ENCODE measurements at regions not wholly inside any gene's neighbourhood (a gene's known extent, or its start where the extent isn't known, plus 50 kb on each side); places are given as distances from the start of the nearest gene placed in this dataset.
"Not testable (repeated sequence)": the region's sequence is repeated elsewhere in the genome, so short reads cannot be mapped to it uniquely, and the experiment has no call there.

GRCh38 chr5:77908787-77909186, 132.6 kb upstream of the TBCA start:
- no peak for DNase-seq

DNA sequence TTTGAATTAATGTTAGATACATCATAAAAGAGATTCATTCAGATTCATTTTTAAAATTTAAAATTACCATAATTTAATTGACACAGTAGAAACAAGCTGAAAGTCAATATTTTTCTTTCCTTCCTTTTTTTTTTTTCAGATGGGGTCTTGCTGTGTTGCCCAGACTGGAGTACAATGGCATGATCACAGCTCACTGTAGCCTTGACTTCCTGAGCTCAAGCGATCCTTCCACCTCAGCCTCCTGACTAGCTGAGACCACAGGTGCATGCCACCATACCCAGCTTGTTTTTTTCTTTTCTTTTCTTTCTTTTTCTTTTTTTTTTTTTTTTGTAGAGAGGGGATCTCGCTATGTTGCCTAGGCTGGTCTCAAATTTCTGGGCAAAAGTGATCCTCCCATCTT, 131.6 kb upstream of the TBCA start:
- DNase-seq = no peak

DNA sequence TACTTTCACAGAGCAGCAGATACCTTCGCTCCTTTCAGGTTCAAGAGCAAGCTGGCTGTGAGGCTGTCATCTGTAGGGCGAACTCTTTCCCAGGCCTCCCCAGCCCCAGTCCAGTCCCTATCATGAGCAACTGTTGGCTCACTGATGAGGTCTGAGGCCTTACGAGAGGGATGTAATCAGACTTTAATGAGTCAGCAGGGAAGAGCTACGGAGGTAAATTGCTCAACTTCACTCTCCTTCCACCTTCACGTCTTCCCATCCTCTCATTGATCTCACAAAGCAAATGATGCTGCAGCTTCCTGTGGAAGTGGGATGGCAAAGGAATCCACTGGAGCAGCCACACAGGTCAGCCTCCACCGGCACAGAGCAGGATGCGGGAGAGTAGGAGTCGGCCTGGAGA, 130.7 kb upstream of the TBCA start:
- peak; percentile 62 for DNase-seq

GRCh38 chr5:77904362-77904761, 128.2 kb upstream of the TBCA start:
- no peak for DNase-seq

GRCh38 chr5:77900691-77901090, 124.6 kb upstream of the TBCA start:
- no peak for DNase-seq

DNA sequence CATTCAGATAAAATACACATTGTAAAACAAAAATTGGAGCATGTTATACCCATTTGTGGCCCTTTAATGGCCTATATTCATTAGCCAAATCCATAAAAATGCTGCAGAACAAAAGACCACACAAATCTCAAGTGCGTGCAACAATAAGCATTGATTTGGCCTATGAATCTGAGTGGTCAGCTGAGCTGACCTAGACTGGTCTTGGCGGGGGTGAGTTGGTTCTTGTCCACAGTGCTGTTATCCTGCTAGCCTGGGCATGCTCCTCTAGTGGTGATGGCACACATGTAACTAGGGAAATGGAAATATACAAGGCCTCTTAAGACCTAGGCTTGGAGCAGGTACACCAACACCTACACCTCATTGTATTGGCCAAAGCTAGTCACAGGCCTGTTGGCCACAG, 122.2 kb upstream of the TBCA start:
- DNase-seq = no peak

- DNase-seq = no peak
These were observed 120.2 kb upstream of the TBCA start for GRCh38 chr5:77896338-77896737.

DNA sequence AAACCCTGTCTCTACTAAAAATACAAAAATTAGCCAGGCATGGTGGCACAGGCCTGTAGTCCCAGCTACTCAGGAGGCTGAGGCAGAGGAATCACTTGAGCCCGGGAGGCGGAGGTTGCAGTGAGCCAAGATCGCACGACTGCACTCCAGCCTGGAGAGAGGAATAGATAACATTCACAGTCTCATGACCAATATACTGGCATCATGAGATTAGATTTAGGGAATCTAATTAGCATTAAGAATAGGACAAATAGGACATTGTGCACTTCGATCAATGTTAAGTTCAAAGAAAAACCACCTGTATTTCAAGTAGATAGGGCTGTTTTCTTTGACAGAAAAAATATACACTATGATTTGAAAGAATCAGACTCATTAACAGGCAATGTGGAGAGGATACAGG, 118.0 kb upstream of the TBCA start:
- DNase-seq = not testable (repeated sequence)

DNA sequence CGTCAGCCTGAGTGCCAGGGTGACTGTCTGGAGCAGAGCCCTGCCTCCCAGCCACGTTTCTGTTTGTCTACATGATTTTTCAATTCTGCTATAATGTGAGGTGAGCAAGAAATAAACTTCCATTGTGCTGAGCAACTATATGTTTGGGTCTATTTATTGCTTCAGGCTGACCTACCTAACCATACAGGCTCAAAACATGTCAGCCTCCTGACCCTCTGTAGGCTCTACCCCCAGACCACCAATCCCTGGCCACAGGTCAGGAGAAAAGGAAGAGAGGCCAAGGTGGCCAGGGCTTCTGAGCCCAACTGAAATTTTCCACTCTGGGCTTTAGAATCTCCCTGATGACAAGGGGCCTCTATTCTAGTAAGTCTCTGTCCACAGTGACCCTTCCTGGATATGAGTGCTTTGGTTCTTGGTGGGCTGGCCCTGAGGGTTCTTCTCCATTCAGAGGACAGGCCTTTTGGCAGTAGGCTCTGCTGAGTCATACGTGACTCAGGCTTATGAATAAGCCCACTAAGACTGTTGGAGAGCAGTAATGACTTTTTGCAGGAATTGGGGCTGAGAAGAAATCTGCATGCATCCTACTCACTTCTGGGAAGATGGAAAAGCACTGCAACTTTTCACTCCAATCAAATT, 117.2 kb upstream of the TBCA start:
- peak; percentile 94 for DNase-seq

DNA sequence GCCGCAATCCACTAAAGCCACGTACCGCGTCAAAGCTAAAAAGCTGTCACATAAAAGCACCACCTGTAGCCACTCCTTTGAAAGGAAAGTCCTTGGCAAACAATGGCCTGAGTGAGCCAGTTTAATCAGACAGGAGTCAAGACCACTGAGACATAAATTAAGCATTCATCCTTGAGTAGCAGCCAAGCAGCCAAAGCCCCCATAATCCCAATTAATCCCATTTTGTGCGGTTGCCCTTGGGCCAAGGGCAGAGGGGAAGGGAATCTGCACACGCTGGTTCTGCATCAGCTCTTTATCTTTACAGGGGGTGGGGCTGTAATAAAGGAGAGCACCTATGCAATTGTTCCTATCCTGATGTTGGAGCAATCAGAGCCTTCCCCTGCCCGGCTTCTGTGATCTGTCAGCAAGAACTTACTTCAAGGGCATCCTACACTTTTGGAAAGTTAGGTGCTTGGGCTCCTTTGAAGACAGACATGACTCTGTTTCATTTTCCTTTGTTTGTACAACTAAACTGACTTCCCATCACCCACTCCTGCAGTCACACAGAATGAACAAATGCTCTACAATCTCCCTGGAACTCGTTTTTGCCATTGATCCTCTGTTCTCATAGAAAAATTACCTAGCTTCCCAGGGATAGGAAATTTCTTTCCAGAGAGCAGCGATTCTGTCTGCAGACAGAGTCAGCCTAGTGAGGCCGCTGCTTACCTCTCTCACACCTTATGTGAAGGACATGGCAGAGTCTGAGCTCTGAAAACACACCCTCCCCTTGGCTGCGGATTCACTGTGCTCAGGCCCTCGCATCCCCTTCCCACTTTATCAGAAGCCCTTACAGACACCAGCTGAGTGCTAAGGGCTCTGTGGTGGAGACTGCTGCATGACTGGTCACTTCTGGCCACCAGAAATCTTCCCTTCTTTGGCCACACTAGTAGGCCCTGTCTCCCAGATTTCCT, 116.2 kb upstream of the TBCA start:
- no peak for DNase-seq

GRCh38 chr5:77885519-77885918, 109.4 kb upstream of the TBCA start:
- no peak for DNase-seq

- peak; percentile 81 for DNase-seq
These were observed 106.6 kb upstream of the TBCA start for GRCh38 chr5:77882670-77883257.

DNA sequence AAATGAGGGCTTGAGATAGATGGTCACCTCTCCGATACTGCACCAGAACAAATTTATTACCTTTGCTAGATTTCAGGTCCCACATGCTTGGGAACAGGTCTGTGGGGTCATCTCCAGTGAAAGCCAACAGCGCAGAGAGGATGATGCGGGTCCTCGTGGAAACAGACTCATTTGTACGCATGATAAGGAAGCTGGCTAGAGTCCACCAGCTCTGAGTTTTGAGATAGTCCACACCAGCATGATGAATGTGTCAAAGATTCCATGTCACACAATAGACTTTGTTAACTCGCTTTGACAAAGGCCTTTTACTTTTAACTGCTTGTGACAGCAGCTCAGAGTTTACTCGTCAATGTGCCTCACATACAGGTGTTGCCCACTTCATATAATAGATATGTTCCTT, 105.4 kb upstream of the TBCA start:
- DNase-seq = no peak

DNA sequence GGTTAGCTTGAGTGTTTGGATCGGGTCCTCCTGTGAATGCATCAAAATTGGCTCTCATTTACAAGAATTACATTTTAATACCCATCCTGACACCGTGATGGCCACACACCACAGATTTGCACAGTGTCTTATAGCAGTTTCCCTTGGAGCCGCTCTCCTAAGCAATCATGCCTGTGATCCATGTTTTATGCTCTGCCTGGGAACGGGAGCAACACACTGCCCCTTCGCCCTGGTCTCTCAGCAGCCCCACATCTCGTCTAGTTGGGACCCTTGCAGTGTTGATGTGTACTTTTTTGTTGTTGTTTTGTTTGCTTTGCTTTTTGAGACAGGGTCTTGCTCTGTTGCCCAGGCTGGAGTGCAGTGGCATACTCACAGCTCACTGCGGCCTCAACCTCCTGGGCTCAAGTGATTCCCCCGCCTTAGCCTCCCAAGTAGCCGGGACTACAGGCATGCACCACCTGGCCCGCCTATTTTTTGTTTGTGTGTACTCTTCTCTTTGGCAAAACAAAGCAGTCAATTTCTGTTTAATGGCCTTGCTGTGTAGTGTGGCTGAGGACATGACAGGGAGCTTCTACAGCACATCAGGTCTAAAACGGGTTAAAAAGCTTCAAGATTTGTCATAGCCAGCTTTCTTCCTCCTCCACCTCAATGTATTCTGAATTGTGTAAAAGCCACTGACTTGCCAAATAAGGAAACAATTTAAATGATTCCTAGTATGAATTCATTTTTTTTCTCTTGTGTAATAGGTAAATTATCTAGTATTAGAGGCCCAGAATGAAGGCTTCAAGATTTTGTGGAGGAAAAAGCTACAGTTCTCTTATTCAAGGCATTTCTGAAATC, 101.6 kb upstream of the TBCA start:
- no peak for DNase-seq

- no peak for DNase-seq
These were observed 100.8 kb upstream of the TBCA start for GRCh38 chr5:77876862-77877502.

GRCh38 chr5:77876316-77876715, 100.2 kb upstream of the TBCA start:
- no peak for DNase-seq

DNA sequence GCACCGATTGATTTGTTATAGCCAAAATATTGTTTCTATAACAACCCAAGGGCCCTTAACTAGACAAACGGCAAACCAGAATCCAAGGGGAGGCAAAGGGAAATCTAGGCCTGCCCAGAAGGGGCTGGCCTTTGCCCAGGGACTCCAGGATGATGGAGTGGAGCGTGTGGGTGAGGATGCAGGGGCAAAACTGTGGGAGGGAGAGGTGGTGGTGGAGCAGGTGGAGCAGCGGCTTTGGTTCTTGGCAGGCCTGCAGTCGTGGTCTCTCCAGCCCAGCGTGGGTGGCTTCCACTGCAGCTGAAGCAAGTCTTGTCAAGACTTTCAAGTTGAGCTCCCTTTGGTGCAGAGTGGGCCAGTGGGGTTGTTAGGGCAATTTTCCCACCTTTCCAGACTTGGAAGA, 98.6 kb upstream of the TBCA start:
- DNase-seq = no peak

- no peak for DNase-seq
These were observed 97.1 kb upstream of the TBCA start for GRCh38 chr5:77873239-77873638.

- DNase-seq = no peak
These were observed 95.8 kb upstream of the TBCA start for GRCh38 chr5:77871946-77872345.

DNA sequence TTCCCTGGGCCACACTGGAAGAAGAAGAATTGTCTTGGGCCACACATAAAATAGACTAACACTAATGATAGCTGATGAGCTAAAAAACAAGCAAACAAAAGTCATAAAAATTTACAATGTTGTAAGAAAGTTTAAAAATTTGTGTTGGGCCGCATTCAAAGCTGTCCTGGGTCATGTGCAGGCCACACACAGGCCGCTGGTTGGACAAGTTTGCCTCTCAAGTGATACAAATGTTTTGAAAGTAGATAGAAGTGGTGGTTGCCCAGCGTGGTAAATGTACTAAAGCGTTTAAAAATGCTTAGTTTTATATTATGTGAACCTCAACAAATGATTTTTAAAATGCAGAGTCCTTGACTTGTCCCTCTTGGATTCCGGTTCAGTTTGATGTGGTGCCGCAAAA, 94.9 kb upstream of the TBCA start:
- DNase-seq = no peak

DNA sequence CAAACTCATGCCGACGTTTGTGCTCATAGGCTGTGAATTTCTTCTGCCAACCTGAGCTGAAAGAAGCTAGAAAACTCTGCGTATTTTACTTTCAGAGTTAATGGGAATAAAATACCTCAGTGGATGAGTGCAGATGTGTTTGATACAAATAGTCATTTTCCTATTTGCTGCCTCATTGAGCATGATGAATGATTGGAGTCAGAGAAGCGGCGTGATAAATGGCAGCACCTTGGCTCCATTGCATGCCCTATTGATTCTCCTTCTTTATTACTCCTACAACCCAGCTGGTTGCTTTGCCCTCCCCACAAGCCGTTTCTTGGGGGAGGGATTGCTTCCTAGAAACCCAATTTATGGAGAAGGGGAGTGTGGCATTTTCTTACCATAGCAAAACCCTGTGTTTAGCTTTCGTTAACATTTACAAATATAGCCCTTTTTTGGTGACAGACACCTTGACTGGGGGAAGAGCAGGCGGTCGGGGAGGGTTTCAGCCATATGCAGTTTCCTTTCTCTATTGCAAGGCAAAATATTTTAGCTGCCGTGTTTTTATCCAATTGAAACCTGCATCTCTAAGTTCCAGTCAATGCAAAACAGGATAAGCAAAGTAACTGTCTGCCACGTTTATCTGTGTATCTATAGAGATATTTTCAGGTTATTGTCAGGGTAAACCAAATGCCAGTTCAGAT, 93.1 kb upstream of the TBCA start:
- DNase-seq = no peak

- no peak for DNase-seq
These were observed 91.8 kb upstream of the TBCA start for GRCh38 chr5:77867914-77868313.

Data from HCEC 1CT (cell line).